IPS-NIHi7 (cell line): ENCODE measurements at regions not wholly inside any gene's neighbourhood (a gene's known extent, or its start where the extent isn't known, plus 50 kb on each side); places are given as distances from the start of the nearest gene placed in this dataset.

Experiments used
- DNase-seq: peaks from one replicate; pipeline ENCODE4 v3.0.0; 2012; ENCODE audit warnings: mixed read lengths; ENCODE audit errors: extremely low spot score

DNA sequence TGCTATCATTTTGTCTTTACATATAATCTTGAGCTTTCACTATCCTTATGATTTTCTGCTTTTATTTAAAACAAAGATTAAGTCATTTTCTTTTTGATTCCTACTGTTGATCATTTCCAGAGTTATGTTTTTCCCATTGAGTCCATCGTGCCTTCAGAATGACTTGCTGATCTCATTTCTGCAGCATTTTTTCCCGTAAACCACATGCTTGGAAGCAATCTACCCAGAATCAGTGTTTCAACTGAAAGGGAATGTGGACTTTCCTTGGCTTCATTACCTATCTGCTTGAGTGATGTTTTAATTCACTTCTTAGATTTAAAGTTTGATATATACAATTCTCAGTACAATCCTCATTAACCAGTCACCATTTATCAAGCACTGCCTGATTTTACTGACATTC lies 192.4 kb upstream of the FSTL5 start:
- DNase-seq: no peak

- no peak for DNase-seq
Observed at GRCh38 chr4:162352580-162353107, 188.8 kb upstream of the FSTL5 start.

DNA sequence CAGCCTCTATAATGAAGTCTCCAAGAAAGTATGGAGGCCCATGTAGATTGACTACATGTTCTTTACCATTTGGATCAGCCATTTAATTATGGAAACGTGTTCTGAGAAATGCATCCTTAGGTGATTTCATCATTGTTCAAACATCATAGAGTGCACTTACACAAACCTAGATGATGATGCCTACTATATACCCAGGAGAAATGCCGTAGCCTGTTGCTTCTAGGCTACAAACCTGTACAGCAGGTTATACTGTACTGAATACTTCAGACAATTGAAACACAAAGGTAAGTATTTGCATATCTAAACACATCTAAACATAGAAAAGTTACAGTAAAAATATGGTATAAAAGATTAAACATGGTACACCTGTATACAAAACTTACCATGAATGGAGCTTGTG lies 186.5 kb upstream of the FSTL5 start:
- no peak for DNase-seq

- DNase-seq: no peak
Observed at GRCh38 chr4:162349395-162349794, 185.6 kb upstream of the FSTL5 start.

DNA sequence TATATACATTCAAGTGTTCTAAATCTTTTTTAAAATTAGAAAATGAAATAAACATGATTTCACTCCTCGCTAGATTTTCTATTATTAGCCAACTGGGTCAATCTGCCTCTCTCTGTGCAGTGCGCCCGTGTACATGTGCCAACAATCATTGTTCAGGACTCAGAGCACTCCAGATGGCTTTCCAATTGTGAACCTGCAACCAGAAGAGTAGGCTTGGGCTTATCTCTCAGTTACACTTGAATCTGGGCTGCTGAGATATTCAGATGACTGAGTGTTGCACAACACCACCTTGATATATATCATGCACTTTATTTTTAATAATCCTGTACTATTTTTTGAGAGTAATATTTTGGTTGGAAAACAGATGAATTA lies 184.0 kb upstream of the FSTL5 start:
- no peak for DNase-seq

DNA sequence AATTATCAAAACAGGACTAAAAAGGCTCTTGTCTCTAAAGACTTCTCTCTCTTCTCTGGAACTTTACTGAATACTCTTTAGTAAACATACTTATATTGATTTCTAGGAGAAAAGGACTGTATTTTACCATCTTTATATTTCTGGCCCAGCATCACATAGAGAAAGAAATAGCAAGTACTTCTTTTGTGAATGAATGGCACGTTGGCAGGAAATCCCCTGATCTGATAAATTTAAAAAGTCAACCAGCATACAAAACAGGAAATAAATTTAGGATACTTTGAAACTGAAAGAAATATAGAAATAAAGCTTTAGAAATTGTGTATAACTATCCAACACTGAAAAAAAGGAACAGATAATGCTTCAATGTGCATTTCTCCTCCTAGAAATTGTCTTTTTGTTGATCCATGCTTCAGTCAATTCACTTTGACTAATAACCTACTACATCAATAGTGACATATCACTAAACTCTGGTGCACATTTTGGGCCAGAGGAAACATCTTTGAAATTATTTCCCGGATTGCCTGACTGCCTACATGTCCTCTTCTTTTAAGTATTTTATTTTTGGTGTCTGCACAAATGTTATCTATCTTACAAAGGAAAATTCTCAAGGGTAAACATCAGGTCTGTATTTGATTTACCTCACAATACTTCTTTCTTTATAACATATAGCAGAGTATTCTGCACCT lies 183.5 kb upstream of the FSTL5 start:
- no peak for DNase-seq

DNA sequence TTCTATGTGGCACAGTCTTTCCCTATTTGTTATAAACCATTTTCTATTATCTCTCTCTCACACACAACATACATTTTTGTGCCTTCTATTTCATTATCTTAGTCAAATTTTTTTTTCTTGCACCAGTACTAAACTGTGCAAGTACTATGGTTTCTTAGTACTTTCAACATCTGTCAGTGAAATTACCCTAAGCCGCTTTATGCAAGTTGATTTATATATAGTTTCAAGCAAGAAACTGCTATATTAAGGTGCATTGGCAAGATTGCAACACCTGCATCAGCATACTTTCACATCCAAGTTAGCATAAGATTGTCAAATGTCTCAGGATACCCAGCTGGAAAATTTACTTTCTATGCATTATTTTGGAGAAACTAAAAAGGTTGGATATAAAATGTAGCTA lies 180.2 kb upstream of the FSTL5 start:
- DNase-seq: no peak

GRCh38 chr4:162341533-162341932 lies 177.7 kb upstream of the FSTL5 start:
- DNase-seq: no peak

GRCh38 chr4:162323919-162324318 lies 160.1 kb upstream of the FSTL5 start:
- no peak for DNase-seq

- no peak for DNase-seq
Observed at GRCh38 chr4:162322054-162322453, 158.3 kb upstream of the FSTL5 start.

- no peak for DNase-seq
Observed at GRCh38 chr4:162285753-162286152, 122.0 kb upstream of the FSTL5 start.

GRCh38 chr4:162282684-162283083 lies 118.9 kb upstream of the FSTL5 start:
- no peak for DNase-seq

- DNase-seq: no peak
Observed at GRCh38 chr4:162274354-162274753, 110.6 kb upstream of the FSTL5 start.

- DNase-seq: no peak
Observed at GRCh38 chr4:162272215-162272614, 108.4 kb upstream of the FSTL5 start.

- DNase-seq: no peak
Observed at GRCh38 chr4:162268911-162269310, 105.1 kb upstream of the FSTL5 start.

DNA sequence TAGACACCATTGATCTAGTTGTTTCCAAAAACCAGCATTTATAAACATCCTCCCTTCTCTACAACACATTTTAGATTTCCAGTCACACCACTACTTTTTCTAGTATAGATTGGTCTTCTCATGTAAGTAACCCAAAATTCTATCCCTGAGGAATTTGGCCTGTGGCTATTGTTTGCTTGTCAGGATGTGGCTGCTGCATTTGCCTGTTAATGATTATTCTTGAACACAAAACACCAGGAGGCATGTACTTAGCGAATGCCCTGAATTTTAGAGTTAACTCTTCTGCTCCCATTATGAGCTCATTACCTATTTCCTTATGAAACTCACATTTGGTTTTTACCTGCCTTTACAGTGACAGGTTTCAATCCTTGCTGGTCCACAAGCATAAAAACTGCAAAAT lies 102.0 kb upstream of the FSTL5 start:
- DNase-seq: peak; percentile 12

- no peak for DNase-seq
Observed at GRCh38 chr4:162245051-162245450, 81.3 kb upstream of the FSTL5 start.

DNA sequence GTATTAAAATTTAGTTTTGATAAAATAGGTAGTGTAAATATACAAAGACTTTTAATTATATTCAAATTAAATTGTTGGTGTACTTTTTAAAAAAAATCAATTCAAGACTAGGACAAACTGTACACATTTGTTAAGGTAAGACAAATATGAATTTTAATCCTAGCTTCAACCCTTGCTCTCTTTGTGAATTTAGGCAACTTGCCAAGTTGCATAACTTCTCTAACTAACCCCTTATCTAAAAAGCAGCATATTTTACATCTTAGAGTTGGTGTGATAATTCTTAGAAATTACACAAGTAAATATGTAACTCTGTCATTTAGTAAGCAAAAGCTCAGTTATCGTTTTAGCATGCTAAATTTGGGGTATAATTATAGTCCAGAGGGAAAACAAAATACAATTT lies 78.1 kb upstream of the FSTL5 start:
- DNase-seq: no peak

GRCh38 chr4:162239992-162240769 lies 76.4 kb upstream of the FSTL5 start:
- no peak for DNase-seq

GRCh38 chr4:162237676-162238075 lies 73.9 kb upstream of the FSTL5 start:
- no peak for DNase-seq

DNA sequence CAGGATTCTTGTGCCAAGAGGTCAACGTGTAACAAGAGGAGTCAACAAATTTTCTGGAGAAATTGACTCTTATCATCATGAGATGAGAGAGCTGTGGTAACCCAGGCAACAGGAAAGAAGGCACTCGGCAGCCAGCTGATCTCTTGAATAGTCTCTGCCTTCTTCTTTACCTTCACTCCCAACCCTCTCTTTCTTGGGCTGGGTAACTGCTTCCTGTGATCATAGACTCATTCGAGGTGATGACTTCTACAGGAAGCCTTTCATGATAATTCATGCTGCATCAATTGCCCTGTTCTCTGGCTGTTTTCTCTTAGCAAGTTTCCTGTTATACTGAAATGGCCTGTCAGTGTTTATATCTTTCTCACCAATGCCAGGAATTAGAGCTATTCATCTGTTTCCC lies 70.8 kb upstream of the FSTL5 start:
- DNase-seq: no peak

DNA sequence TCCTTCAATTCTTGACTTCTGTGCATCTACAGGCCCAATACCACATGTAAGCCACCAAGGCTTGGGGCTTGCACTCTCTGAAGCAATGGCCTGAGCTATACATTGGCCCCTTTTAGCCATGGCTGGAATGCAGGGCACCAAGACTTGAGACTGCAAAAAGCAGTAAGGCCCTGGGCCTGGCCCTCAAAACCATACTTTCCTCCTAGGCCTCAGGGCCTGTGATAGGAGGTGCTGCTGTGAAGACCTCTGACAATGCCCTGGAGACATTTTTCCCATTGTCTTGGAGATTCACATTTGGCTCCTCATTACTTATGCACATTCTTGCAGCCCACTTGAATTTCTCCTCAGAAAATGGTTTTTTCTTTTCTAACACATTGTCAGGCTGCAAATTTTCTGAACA lies 68.5 kb upstream of the FSTL5 start:
- no peak for DNase-seq

DNA sequence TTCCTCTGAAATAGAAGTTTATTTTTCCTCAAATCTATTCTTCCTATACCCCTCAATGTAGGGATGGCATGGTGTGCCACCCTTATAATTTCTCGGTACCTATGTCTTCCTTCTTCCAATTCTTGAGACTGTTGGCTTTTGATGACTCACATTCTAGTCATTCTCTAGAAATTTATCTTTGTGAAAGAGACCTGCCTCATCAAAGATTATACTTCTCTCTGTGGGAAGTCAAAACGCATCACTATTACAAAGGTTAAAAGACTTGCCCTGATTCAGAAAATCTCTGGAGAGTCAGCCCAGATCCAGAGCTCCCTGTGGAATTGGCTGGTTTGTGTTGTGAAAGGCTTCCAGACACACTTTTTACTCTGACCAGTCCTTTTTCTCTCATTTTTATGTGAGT lies 65.9 kb upstream of the FSTL5 start:
- DNase-seq: no peak
